ENCODE measurements at regions not wholly inside any gene's neighbourhood (a gene's known extent, or its start where the extent isn't known, plus 50 kb on each side); places are given as distances from the start of the nearest gene placed in this dataset.

DNA sequence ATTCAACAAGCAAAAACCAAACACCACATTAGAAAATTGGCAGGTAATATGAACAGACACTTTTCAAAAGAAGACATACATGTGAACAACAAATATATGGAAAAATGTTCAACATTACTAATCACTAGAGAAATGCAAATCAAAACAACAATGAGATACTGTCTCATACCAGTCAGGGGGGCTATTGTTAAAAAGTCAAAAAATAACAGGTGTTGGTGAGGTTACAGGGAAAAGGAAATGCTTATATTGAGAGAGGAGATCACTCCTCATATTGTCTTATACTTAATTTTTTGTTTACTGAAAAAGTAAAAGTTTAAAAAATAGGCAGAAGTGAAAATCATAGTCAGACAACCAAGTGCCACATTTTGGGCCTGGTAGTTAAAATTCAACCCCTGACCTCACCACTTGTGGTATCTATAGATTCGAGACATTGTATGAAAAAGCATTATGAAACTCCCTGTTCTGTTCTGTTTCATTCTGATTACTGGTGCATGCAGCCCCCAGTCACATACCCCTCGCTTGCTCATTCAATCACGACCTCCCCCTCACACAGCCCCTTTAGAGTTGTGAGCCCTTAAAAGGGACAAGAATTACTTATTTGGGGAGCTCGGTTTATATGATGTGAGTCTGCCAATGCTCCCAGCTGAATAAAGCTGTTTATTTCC is 153.7 kb upstream of the FGF16 start:
- no peak overlapping the region for H3K27ac ChIP-seq
- TF ChIP-seq POLR2AphosphoS5 (IDR thresholded peaks at IDR 0.05) (no peak), POLR2A (IDR thresholded peaks at IDR 0.05) (no peak), EP300 (IDR thresholded peaks at IDR 0.05) (no peak)
- TF ChIP-seq, protein P1, sequence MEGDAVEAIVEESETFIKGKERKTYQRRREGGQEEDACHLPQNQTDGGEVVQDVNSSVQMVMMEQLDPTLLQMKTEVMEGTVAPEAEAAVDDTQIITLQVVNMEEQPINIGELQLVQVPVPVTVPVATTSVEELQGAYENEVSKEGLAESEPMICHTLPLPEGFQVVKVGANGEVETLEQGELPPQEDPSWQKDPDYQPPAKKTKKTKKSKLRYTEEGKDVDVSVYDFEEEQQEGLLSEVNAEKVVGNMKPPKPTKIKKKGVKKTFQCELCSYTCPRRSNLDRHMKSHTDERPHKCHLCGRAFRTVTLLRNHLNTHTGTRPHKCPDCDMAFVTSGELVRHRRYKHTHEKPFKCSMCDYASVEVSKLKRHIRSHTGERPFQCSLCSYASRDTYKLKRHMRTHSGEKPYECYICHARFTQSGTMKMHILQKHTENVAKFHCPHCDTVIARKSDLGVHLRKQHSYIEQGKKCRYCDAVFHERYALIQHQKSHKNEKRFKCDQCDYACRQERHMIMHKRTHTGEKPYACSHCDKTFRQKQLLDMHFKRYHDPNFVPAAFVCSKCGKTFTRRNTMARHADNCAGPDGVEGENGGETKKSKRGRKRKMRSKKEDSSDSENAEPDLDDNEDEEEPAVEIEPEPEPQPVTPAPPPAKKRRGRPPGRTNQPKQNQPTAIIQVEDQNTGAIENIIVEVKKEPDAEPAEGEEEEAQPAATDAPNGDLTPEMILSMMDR (IDR thresholded peaks at IDR 0.05) = no peak
- H3K4me3 ChIP-seq = no peak overlapping the region
- no peaks in the 10 kb centered on the region for H3K4me1 ChIP-seq
- DNase-seq (ENCODE audit: low spot score in 2 of 2) = no peak
- WGBS = 59% methylated on average over 4 of the region's 4 CpGs
- H3K9me3 ChIP-seq = no peaks in the 10 kb centered on the region
- no peaks in the 10 kb centered on the region for H3K36me3 ChIP-seq
- H3K27me3 ChIP-seq = no peaks in the 10 kb centered on the region

DNA sequence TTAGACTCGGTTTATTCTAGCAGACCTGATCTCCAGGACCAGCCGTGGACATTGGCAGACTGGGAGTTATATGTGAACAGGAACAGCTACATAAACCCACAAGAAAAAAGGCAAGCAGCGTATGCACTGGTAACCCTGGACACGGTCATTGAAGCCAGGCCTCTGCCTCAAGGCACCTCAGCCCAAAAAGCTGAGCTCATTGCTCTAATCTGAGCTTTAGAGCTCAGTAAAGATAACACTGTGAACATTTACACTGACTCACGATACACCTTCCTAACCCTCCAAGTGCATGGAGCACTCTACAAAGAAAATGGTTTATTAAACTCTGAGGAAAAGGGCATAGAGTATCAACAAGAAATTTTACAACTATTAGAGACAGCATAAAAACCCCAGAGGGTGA is 148.9 kb upstream of the FGF16 start:
- Histone ChIP-seq H3K36me3 (no peaks in the 10 kb centered on the region), H3K27ac (no peak overlapping the region), H3K27me3 (no peaks in the 10 kb centered on the region), H3K4me1 (no peaks in the 10 kb centered on the region), H3K4me3 (no peak overlapping the region), H3K9me3 (no peaks in the 10 kb centered on the region)
- DNase-seq (ENCODE audit: low spot score in 2 of 2) = no peak
- WGBS = 87% methylated on average over 5 of the region's 5 CpGs
- TF ChIP-seq, protein P1 (IDR thresholded peaks at IDR 0.05) = no peak
- no peak for TF ChIP-seq POLR2AphosphoS5 (IDR thresholded peaks at IDR 0.05)
- no peak for TF ChIP-seq EP300 (IDR thresholded peaks at IDR 0.05)

DNA sequence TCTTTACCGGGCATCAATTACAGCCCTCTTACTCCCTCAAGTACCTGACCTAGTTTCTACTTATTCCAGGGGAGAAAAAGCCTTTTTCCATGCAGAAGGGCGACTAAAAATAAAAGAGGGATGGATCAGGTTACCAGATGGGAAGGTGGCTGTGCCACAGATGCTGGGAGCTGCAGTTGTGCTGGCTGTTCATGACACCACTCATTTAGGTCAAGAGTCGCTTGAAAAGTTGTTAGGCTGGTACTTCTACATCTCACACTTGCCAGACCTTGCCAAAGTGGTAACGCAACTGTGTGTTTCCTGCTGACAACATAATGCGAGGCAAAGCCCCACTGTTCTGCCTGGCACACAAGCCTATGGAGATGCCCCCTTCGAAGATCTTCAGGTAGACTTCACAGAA is 148.4 kb upstream of the FGF16 start:
- TF ChIP-seq POLR2AphosphoS5 (IDR thresholded peaks at IDR 0.05) (no peak), POLR2A (IDR thresholded peaks at IDR 0.05) (no peak), EP300 (IDR thresholded peaks at IDR 0.05) (no peak)
- TF ChIP-seq, protein P1 (IDR thresholded peaks at IDR 0.05) = no peak
- Histone ChIP-seq H3K4me1 (no peaks in the 10 kb centered on the region), H3K9me3 (no peaks in the 10 kb centered on the region), H3K27me3 (no peaks in the 10 kb centered on the region), H3K36me3 (no peaks in the 10 kb centered on the region), H3K27ac (no peak overlapping the region), H3K4me3 (no peak overlapping the region)
- 59% methylated on average over 6 of the region's 6 CpGs for WGBS
- DNase-seq (ENCODE audit: low spot score in 2 of 2) = no peak

DNA sequence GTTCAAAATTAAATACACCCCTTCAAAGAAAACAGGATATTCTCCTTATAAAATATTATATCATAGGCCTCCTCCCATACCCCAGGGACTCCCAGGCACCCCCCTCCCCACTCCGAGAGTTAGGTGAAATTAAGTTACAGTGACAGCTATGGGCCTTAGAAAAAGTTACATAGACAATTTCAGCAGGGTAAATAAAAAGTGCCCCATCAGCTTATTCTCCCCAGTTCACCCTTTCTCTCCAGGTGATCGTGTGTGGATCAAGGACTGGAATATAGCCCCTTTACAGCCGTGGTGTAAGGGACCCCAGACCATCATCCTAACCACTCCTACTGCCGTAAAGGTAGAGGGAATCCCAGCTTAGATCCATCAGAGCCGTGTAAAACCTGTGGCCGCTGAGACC is 147.6 kb upstream of the FGF16 start:
- H3K27ac ChIP-seq = no peak overlapping the region
- no peak for DNase-seq (ENCODE audit: low spot score in 2 of 2)
- no peak for TF ChIP-seq POLR2A (IDR thresholded peaks at IDR 0.05)
- no peak for TF ChIP-seq POLR2AphosphoS5 (IDR thresholded peaks at IDR 0.05)
- TF ChIP-seq, protein P1 (IDR thresholded peaks at IDR 0.05) = no peak
- no peak for TF ChIP-seq EP300 (IDR thresholded peaks at IDR 0.05)
- WGBS = 75% methylated on average over 6 of the region's 6 CpGs
- H3K4me1 ChIP-seq = no peaks in the 10 kb centered on the region
- no peak overlapping the region for H3K4me3 ChIP-seq
- no peaks in the 10 kb centered on the region for H3K36me3 ChIP-seq
- no peaks in the 10 kb centered on the region for H3K27me3 ChIP-seq
- H3K9me3 ChIP-seq = no peaks in the 10 kb centered on the region

DNA sequence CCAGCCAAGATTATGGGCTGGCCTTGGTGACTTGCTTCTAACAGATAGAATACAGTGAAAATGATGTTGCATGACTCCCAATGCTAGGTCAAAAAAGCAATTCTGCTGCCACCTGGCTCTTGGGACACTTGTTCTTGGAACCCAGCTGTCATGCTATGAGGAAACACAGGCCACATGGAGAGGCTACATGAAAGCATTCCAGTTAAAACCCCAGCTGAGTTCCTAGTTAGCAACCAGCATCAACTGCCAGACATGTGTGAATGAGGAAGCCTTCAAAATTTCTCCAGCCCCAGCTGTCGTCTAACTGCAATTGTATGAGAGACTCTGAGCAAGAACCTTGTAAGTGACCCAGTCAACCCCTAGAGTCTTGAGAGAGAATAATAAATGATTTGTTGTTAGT is 105.2 kb upstream of the FGF16 start:
- Histone ChIP-seq H3K27me3 (no peaks in the 10 kb centered on the region), H3K27ac (no peak overlapping the region), H3K9me3 (no peaks in the 10 kb centered on the region), H3K36me3 (no peaks in the 10 kb centered on the region), H3K4me1 (no peaks in the 10 kb centered on the region), H3K4me3 (no peak overlapping the region)
- DNase-seq (ENCODE audit: low spot score in 2 of 2) = no peak
- no peak for TF ChIP-seq EP300 (IDR thresholded peaks at IDR 0.05)
- TF ChIP-seq POLR2AphosphoS5 (IDR thresholded peaks at IDR 0.05) = no peak
- TF ChIP-seq POLR2A (IDR thresholded peaks at IDR 0.05) = no peak
- TF ChIP-seq, protein P1 (IDR thresholded peaks at IDR 0.05) = no peak
- WGBS = 24% methylated on average over 1 of the region's 1 CpG
